A172 (cell line): ENCODE measurements at regions not wholly inside any gene's neighbourhood (a gene's known extent, or its start where the extent isn't known, plus 50 kb on each side); places are given as distances from the start of the nearest gene placed in this dataset.
A peak's percentile ranks its signal among the peaks of the same experiment; 100 is the strongest.
"Not testable (repeated sequence)": the region's sequence is repeated elsewhere in the genome, so short reads cannot be mapped to it uniquely, and the experiment has no call there.

Source experiments
- DNase-seq: peaks from one replicate; pipeline ENCODE4 v3.0.0-alpha.2; 2015; ENCODE audit warnings: low spot score

- DNase-seq = peak; percentile 25
These were observed 2678.4 kb downstream of the PCDH9 start for GRCh38 chr13:64551755-64552154.

- no peak for DNase-seq
These were observed 2683.8 kb downstream of the PCDH9 start for GRCh38 chr13:64546371-64546770.

- no peak for DNase-seq
These were observed 2689.2 kb downstream of the PCDH9 start for GRCh38 chr13:64540976-64541375.

- peak; percentile 8 for DNase-seq
These were observed 2689.7 kb downstream of the PCDH9 start for GRCh38 chr13:64540468-64540867.

GRCh38 chr13:64538711-64539110 lies 2691.4 kb downstream of the PCDH9 start:
- DNase-seq = no peak

- DNase-seq = no peak
These were observed 2695.8 kb downstream of the PCDH9 start for GRCh38 chr13:64534302-64534701.

- DNase-seq = no peak
These were observed 2698.7 kb downstream of the PCDH9 start for GRCh38 chr13:64531400-64531799.

GRCh38 chr13:64529874-64530485 lies 2700.2 kb downstream of the PCDH9 start:
- DNase-seq = peak; percentile 13

- no peak for DNase-seq
These were observed 2701.3 kb downstream of the PCDH9 start for GRCh38 chr13:64528838-64529237.

- no peak for DNase-seq
These were observed 2702.6 kb downstream of the PCDH9 start for GRCh38 chr13:64527561-64527960.

GRCh38 chr13:64525687-64526086 lies 2704.4 kb downstream of the PCDH9 start:
- no peak for DNase-seq

- no peak for DNase-seq
These were observed 2719.4 kb downstream of the PCDH9 start for GRCh38 chr13:64510747-64511146.

GRCh38 chr13:64506246-64506645 lies 2723.9 kb downstream of the PCDH9 start:
- no peak for DNase-seq

- DNase-seq = no peak
These were observed 2724.7 kb downstream of the PCDH9 start for GRCh38 chr13:64505336-64505910.

GRCh38 chr13:64488731-64489130 lies 2741.4 kb downstream of the PCDH9 start:
- no peak for DNase-seq

GRCh38 chr13:64482373-64482772 lies 2747.8 kb downstream of the PCDH9 start:
- DNase-seq = no peak

- no peak for DNase-seq
These were observed 2749.5 kb downstream of the PCDH9 start for GRCh38 chr13:64480672-64481071.

- no peak for DNase-seq
These were observed 2749.9 kb downstream of the PCDH9 start for GRCh38 chr13:64480211-64480610.

- no peak for DNase-seq
These were observed 2753.0 kb downstream of the PCDH9 start for GRCh38 chr13:64477146-64477545.

GRCh38 chr13:64476041-64476568 lies 2754.0 kb downstream of the PCDH9 start:
- DNase-seq = not testable (repeated sequence)

- DNase-seq = peak; percentile 26
These were observed 2758.2 kb downstream of the PCDH9 start for GRCh38 chr13:64471916-64472315.

GRCh38 chr13:64470751-64471150 lies 2759.4 kb downstream of the PCDH9 start:
- no peak for DNase-seq

GRCh38 chr13:64459778-64460177 lies 2770.4 kb downstream of the PCDH9 start:
- no peak for DNase-seq

- DNase-seq = no peak
These were observed 2772.2 kb downstream of the PCDH9 start for GRCh38 chr13:64457976-64458375.
